ENCODE measurements at regions not wholly inside any gene's neighbourhood (a gene's known extent, or its start where the extent isn't known, plus 50 kb on each side); places are given as distances from the start of the nearest gene placed in this dataset.

DNA sequence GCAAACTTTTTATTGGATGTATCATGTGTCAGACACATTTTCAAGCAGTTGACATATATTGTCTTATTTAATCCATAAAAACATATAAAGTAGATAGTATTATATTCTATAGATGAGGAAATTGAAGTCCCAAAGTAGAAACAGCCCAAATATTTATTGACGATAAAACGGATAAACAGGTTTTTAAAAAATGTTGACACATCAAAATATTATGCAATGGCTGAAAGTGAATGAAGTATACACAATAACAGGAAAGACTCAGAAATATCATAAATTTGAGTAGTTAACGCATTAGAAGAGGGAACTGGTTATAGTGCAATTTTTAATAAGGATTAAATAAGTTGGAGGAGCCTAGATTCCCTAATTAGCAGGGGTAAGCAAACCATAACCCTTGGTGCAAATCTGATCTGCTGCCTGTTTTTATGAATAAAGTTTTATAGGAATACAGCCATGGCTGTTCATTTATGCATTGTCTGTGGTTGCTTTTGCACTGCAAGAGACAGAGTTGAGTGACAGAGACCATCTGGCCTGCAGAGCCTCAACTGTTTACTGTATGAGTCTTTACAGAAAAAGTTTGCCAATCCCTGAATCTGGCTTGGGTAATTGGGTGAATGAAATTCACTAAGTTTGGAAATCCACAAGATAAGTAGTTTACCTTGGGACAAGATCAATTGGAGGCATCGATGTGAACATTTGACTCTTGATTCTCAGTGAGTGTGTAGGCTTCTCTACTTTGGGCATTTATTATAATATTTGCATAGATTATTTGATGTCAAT is 50.6 kb upstream of the EXOC2 start:
- no peak for DNase-seq (ENCODE audit: low read depth in 1 of 2, low spot score in 1 of 2)
